HUDEP-2 (cell line): ENCODE measurements at regions not wholly inside any gene's neighbourhood (a gene's known extent, or its start where the extent isn't known, plus 50 kb on each side); places are given as distances from the start of the nearest gene placed in this dataset.

ENCODE experiments used
- DNase-seq, 76 experiments: peaks; one replicate each; lab custom pipeline; 2025; ENCODE audit not compliant: unreplicated experiment in 76 of 76; lab: John Stamatoyannopoulos, UW

DNA sequence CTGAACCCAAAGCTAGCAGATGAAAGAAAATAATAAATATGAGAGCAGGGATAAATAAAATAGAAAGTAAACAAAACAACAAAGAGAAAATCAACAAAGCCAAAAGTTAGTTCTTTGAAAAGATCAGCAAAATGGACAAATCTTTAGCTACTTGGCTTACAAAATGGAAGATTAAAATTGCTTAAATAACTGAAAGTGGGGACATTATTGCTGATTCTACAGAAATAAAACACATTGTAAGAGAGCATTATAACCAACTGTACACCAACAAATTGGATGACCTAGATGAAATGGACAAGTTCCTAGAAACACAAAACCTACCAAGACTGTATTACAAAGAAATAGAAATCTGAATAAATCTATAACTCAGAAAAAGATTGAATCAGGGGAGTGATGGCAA, 238.3 kb upstream of the C1orf87 start:
- DNase-seq: no peak

DNA sequence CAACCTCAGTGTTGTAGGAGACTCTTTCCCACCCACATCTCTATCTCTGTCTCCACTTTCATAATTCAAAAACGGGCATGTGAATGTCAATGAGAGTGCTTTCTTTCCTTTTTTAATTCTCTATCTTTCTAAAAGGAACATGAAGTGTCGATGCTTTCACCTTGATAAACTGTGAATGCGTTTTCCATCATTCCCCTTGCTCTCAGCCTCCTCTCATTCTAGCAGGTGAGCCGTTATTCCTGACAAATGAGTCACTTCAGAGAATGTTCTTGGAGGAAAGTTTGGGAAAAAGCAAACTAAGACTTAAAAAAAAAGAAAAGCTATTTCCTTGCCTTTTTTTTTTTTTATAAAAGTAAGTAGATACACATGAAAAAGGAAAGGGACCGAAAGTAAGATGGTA, 226.0 kb upstream of the C1orf87 start:
- no peak for DNase-seq

DNA sequence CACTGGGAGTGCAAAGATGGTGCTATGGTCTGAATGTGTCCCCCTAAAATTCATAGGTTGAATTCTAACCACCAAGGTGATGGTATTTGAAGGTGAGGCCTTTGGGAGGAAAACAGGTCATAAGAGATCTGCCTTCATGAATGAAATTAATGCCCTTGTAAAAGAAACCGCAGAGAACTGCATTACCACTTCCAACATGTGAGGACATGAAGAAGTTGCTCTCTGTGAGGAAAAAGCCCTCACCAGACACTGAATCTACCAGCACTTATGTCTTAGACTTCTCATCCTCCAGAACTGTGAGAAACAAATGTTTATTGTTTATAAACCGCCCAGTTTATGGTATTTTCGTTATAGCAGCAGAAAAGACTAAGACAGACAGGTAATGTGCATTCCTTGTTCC, 224.7 kb upstream of the C1orf87 start:
- DNase-seq: no peak

DNA sequence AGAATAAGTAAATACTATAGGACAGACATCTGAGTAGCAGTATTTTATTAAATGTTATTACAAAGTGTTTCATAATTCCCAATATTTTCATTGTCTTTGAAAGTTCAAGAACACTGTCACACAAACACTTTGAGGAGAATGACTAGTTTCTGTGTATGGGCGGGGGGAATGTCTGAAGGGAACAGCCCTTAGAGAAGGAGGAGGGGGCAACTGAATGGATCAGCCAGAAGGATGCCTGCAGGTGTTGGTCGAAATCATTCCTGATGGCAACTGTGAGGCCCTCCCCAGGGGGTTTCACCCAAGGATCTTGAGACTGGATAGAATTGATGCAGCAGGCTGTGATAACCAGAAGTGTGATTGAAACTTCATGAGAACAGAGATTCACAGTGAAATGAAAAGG, 223.2 kb upstream of the C1orf87 start:
- no peak for DNase-seq

DNA sequence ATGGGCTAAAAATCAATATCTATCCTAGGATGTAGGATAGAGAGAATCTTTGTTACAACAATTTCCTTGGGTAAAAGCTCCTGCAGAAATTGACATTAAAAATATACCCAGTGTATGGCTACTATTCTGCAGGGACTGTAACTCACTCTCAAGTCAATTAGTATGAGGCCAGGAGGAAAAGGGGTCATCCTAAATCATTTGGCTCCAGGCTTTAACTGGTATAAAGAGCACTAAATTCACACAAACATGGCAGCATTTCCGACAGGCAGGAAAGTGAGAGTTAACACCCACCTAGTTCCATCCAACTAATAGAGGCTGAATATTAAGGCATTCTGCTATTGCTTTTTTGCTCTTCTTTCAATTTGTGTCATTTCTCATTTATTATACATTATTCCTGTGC, 218.6 kb upstream of the C1orf87 start:
- DNase-seq: no peak

DNA sequence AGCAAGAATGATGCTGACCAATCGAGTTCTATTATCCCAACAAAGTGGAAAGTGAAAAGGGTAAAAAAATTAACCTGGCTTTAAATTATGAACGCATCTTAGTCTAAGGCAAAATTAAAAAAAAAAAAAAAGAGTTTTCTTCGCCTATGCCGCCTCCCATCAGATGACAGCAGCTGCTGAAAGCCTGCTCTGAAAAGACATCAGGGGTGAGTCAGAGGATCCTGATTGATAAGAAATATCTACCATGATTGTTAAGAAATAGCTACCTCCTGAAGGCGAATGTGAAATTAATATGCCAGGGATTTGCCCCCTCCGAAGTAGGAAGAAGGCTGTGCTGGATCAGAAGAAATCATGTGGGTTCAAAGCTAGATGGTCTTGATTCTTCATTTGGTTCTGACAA, 216.8 kb upstream of the C1orf87 start:
- DNase-seq: no peak

GRCh38 chr1:60287536-60287935, 214.0 kb upstream of the C1orf87 start:
- no peak for DNase-seq

DNA sequence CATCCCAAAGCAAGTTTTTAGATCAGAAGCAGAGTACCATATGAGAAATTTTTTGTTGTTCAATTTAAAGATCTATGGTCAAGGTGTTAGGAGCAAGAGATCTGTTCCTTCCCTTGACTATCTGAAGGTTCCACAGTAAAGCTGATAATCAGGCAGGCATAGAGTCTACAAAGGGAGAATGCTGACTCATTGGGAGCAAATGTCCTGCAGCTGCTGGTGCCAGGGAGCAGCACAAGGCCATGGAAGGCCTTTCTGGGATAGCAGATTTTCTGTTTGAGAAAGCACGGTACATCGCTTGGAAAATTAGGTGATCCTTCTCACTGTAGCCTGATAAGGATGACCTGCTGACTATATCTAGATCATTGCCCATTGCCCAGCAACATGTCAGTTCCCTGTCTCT, 210.1 kb upstream of the C1orf87 start:
- no peak for DNase-seq

GRCh38 chr1:60281360-60281932, 207.9 kb upstream of the C1orf87 start:
- peak in 34 of 76 experiments; percentile 1 to 58 (median 14) for DNase-seq

DNA sequence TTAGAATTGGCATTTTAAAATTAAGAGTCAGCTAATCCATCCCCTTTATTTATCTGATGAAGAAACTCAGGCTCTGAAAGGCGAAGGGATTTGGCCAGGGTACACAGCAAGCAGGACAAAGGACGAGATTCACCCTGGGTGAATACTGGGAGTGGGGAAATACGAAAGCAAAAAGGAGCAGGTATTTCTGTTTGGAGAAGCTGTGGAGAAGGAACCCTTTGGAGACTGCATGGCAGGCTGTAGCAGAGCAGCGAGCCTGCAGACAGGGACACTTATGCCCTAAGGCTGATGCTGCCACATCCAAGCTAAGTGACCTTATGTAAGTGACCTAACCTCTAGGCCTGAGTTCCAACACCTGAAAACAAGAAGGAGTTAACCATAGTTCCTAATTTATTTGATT, 207.2 kb upstream of the C1orf87 start:
- no peak for DNase-seq

GRCh38 chr1:60280256-60280655, 206.7 kb upstream of the C1orf87 start:
- no peak for DNase-seq

GRCh38 chr1:60279798-60280197, 206.2 kb upstream of the C1orf87 start:
- no peak for DNase-seq

GRCh38 chr1:60277269-60277668, 203.7 kb upstream of the C1orf87 start:
- no peak for DNase-seq

DNA sequence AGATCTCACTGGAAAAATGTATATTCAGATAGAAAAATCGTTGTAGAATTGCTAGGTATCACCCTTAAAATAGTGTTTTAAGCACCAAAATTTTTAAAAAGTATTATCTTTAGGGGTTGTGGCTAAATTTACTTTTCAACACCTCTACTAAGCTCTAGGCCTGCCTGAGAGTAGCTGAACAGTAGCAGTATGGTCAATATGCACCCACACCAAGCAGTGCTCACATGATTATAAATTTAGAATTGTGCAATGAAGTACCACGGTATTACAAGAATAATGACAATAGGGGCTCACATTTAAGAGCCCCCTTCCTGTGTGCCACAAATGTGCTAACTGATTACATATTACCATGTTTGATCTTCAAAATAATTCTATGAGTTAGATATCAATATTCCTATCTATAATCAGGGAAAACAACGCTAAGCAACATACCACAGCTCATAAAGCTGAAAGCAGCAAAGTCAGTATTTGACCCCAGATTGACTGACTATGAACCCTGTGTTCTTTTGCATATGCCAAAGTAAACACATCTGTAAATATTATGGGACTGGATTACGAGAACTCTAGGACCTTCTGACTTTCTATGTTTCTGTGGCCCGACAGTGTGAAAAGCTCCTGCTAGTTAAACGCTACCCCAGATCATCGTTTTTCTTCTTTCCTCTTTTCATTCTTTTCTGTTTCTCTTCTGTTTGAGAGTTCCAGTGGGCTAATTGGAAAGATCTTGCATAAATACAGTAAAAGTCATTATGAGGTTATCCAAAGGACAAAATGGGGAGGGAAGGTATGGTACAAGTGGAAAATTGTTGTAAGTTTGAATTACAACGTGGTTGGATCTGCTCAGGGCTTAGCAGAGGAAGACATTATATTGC, 201.1 kb upstream of the C1orf87 start:
- no peak for DNase-seq

- DNase-seq: no peak
Observed at GRCh38 chr1:60273185-60273584, 199.6 kb upstream of the C1orf87 start.

GRCh38 chr1:60271041-60271440, 197.5 kb upstream of the C1orf87 start:
- DNase-seq: no peak

- DNase-seq: no peak
Observed at GRCh38 chr1:60268451-60268850, 194.9 kb upstream of the C1orf87 start.

- no peak for DNase-seq
Observed at GRCh38 chr1:60265560-60266535, 192.3 kb upstream of the C1orf87 start.

DNA sequence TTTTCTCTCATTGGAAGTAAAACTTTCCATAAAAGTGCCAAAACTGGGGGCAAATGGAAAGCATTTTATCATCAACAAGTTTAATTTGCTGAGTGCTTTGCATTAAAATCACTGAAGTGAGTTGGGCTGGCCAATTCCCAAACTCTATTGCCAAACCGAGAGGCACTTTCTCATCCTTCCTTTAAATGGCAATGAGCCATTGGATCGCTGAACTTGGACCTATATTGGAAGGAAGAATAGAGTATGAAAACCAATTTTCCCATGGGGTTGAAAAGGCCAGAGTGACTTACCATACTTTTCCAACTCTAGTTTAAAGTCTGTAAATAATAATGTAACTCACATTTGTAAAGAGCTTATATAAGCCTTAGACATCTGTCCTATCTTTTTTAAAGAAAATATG, 189.1 kb upstream of the C1orf87 start:
- no peak for DNase-seq

- DNase-seq: no peak
Observed at GRCh38 chr1:60257531-60257930, 184.0 kb upstream of the C1orf87 start.

- DNase-seq: no peak
Observed at GRCh38 chr1:60255565-60255964, 182.0 kb upstream of the C1orf87 start.
